ENCODE measurements at regions not wholly inside any gene's neighbourhood (a gene's known extent, or its start where the extent isn't known, plus 50 kb on each side); places are given as distances from the start of the nearest gene placed in this dataset.

DNA sequence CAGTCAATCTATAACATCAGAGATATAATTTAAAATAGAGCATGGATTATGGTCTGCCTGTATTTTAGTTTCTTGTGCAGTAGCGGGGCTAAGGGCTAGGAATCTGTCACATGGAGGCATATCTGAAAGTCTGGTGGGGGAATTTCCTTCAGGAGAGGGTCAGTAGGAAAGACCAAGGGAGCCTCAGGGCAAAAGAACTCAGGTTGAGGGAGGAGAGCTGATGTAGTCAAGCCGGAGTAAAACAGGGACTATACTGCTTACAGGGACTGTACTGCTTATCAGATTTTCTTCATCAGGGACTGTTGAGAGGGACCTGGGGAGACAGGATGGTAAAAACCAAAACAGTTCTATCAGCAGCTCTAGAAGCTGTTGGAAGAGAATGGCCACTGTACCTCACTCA lies 82.0 kb upstream of the CPM start:
- Histone ChIP-seq H3K36me3 (ENCODE audit: control insufficient read depth in 1 of 2, insufficient read depth in 2 of 2, low read depth in 1 of 2, low read length in 2 of 2) (no peaks in the 10 kb centered on the region), H4K91ac (ENCODE audit: low read length) (no peak overlapping the region), H3K27me3 (ENCODE audit: control insufficient read depth in 1 of 2, insufficient read depth in 1 of 2, low read length in 2 of 2) (no peaks in the 10 kb centered on the region), H3K27ac (ENCODE audit: low read length, poor library complexity, severe bottlenecking) (no peak overlapping the region), H3K4me2 (ENCODE audit: low read length, poor library complexity, severe bottlenecking) (no peak overlapping the region), H3K4ac (ENCODE audit: low read depth in 1 of 2, low read length in 2 of 2) (no peak overlapping the region), H2AFZ (ENCODE audit: low read depth, low read length) (no peak overlapping the region), H2BK120ac (ENCODE audit: low read depth, low read length) (no peak overlapping the region), H3K9me3 (ENCODE audit: control insufficient read depth, low read length) (no peaks in the 10 kb centered on the region), H3K14ac (ENCODE audit: low read length in 2 of 2) (no peak overlapping the region), H3K9ac (ENCODE audit: low read length) (no peak overlapping the region), H3K79me1 (replicated peaks; ENCODE audit: low read length, poor library complexity, severe bottlenecking) (no peaks in the 10 kb centered on the region), H4K8ac (ENCODE audit: low read length) (no peak overlapping the region), H3K18ac (ENCODE audit: low read depth in 1 of 2, low read length in 2 of 2) (no peak overlapping the region), H3K4me3 (ENCODE audit: insufficient read depth in 1 of 2, low read depth in 1 of 2, low read length in 2 of 2) (no peak overlapping the region), H3K4me1 (ENCODE audit: control insufficient read depth, insufficient read depth, low read depth, low read length) (no peaks in the 10 kb centered on the region), H2AK5ac (ENCODE audit: low read length, severe bottlenecking) (no peak overlapping the region), H3K23ac (ENCODE audit: low read length in 2 of 2) (no peak overlapping the region), H2BK15ac (ENCODE audit: low read depth, poor library complexity, severe bottlenecking) (no peak overlapping the region), H2BK12ac (ENCODE audit: low read length in 2 of 2) (no peak overlapping the region), H2BK5ac (ENCODE audit: low read depth, low read length, poor library complexity, severe bottlenecking) (no peak overlapping the region)
- DNase-seq: no peak
- 47% methylated on average over 2 of the region's 2 CpGs for WGBS

DNA sequence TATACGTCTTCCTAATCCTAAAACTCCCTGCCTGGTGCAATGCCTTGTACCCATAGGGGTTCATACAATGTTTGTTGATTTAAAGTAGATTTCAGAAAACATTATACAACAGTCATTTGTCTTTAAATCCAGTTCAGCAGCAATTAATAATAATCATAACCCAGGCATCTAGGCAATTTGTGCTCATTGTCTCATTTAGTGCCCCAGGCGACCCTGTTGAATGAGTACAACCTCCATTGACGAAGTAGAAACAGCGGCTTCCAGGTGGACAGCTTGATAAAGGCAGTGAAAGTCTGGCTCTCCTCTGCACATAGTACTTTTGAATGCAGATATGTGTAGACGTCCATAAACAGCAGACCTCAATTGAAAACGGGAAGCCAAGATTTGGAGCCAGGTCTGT lies 82.9 kb upstream of the CPM start:
- H3K4me2 ChIP-seq (ENCODE audit: low read length, poor library complexity, severe bottlenecking): no peak overlapping the region
- WGBS: 72% methylated on average over 6 of the region's 6 CpGs
- H3K14ac ChIP-seq (ENCODE audit: low read length in 2 of 2): no peak overlapping the region
- H4K91ac ChIP-seq (ENCODE audit: low read length): no peak overlapping the region
- no peak overlapping the region for H2BK5ac ChIP-seq (ENCODE audit: low read depth, low read length, poor library complexity, severe bottlenecking)
- no peaks in the 10 kb centered on the region for H3K9me3 ChIP-seq (ENCODE audit: control insufficient read depth, low read length)
- no peak overlapping the region for H3K4me3 ChIP-seq (ENCODE audit: insufficient read depth in 1 of 2, low read depth in 1 of 2, low read length in 2 of 2)
- no peaks in the 10 kb centered on the region for H3K36me3 ChIP-seq (ENCODE audit: control insufficient read depth in 1 of 2, insufficient read depth in 2 of 2, low read depth in 1 of 2, low read length in 2 of 2)
- H3K27ac ChIP-seq (ENCODE audit: low read length, poor library complexity, severe bottlenecking): no peak overlapping the region
- no peak overlapping the region for H4K8ac ChIP-seq (ENCODE audit: low read length)
- H3K4ac ChIP-seq (ENCODE audit: low read depth in 1 of 2, low read length in 2 of 2): no peak overlapping the region
- no peak overlapping the region for H2BK15ac ChIP-seq (ENCODE audit: low read depth, poor library complexity, severe bottlenecking)
- H3K79me1 ChIP-seq (replicated peaks; ENCODE audit: low read length, poor library complexity, severe bottlenecking): no peaks in the 10 kb centered on the region
- no peak for DNase-seq
- no peak overlapping the region for H2BK120ac ChIP-seq (ENCODE audit: low read depth, low read length)
- H3K27me3 ChIP-seq (ENCODE audit: control insufficient read depth in 1 of 2, insufficient read depth in 1 of 2, low read length in 2 of 2): no peaks in the 10 kb centered on the region
- no peak overlapping the region for H2AFZ ChIP-seq (ENCODE audit: low read depth, low read length)
- no peak overlapping the region for H3K18ac ChIP-seq (ENCODE audit: low read depth in 1 of 2, low read length in 2 of 2)
- no peak overlapping the region for H3K23ac ChIP-seq (ENCODE audit: low read length in 2 of 2)
- no peak overlapping the region for H3K9ac ChIP-seq (ENCODE audit: low read length)
- no peak overlapping the region for H2BK12ac ChIP-seq (ENCODE audit: low read length in 2 of 2)
- H2AK5ac ChIP-seq (ENCODE audit: low read length, severe bottlenecking): no peak overlapping the region
- no peaks in the 10 kb centered on the region for H3K4me1 ChIP-seq (ENCODE audit: control insufficient read depth, insufficient read depth, low read depth, low read length)

DNA sequence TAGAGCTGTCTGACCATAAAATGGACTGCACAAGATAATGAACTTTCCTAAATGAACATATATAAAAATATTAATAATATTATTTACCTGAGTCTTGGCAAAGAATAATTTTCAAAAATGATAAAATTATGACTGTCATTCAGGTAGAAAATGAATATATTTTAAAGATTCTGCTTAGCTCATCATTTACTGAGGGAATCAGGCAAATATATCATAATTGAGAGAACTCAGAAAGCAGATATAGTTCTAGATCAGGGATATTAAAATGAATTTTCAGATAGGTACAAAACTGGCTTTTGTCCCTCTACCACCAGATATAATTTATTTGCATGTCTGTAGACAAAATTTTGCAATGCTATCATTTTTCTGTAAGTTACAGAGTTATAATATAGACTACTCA lies 86.1 kb upstream of the CPM start:
- Histone ChIP-seq H3K27me3 (ENCODE audit: control insufficient read depth in 1 of 2, insufficient read depth in 1 of 2, low read length in 2 of 2) (no peaks in the 10 kb centered on the region), H3K79me1 (replicated peaks; ENCODE audit: low read length, poor library complexity, severe bottlenecking) (no peaks in the 10 kb centered on the region), H2BK5ac (ENCODE audit: low read depth, low read length, poor library complexity, severe bottlenecking) (no peak overlapping the region), H3K18ac (ENCODE audit: low read depth in 1 of 2, low read length in 2 of 2) (no peak overlapping the region), H2AFZ (ENCODE audit: low read depth, low read length) (no peak overlapping the region), H3K9me3 (ENCODE audit: control insufficient read depth, low read length) (no peaks in the 10 kb centered on the region), H3K36me3 (ENCODE audit: control insufficient read depth in 1 of 2, insufficient read depth in 2 of 2, low read depth in 1 of 2, low read length in 2 of 2) (no peaks in the 10 kb centered on the region), H2BK120ac (ENCODE audit: low read depth, low read length) (no peak overlapping the region), H3K14ac (ENCODE audit: low read length in 2 of 2) (no peak overlapping the region), H2AK5ac (ENCODE audit: low read length, severe bottlenecking) (no peak overlapping the region), H3K4me3 (ENCODE audit: insufficient read depth in 1 of 2, low read depth in 1 of 2, low read length in 2 of 2) (no peak overlapping the region), H2BK12ac (ENCODE audit: low read length in 2 of 2) (no peak overlapping the region), H3K9ac (ENCODE audit: low read length) (no peak overlapping the region), H2BK15ac (ENCODE audit: low read depth, poor library complexity, severe bottlenecking) (no peak overlapping the region), H3K4me1 (ENCODE audit: control insufficient read depth, insufficient read depth, low read depth, low read length) (no peaks in the 10 kb centered on the region), H3K4me2 (ENCODE audit: low read length, poor library complexity, severe bottlenecking) (no peak overlapping the region), H3K4ac (ENCODE audit: low read depth in 1 of 2, low read length in 2 of 2) (no peak overlapping the region), H3K23ac (ENCODE audit: low read length in 2 of 2) (no peak overlapping the region), H4K91ac (ENCODE audit: low read length) (no peak overlapping the region), H4K8ac (ENCODE audit: low read length) (no peak overlapping the region), H3K27ac (ENCODE audit: low read length, poor library complexity, severe bottlenecking) (no peak overlapping the region)
- DNase-seq: no peak

DNA sequence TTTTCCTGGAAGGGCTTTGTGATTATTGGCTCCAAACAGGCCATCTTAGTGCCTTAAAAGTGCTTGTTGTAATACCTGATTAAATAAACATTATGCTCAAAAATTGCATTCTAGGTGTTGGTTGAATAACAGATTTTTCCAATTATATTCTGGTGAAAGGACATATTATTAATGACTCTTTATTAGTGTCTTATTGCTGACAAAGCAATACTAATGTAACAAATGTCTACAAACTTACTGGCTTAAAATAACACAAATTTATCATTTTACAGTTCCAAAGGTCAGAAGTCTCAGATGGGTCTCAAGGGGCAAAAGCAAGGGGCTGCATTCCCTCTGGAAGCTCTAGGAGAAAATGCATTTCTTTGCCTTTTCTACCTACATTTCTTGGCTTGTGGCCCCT lies 86.9 kb upstream of the CPM start:
- no peak overlapping the region for H3K23ac ChIP-seq (ENCODE audit: low read length in 2 of 2)
- no peak overlapping the region for H2BK15ac ChIP-seq (ENCODE audit: low read depth, poor library complexity, severe bottlenecking)
- H3K36me3 ChIP-seq (ENCODE audit: control insufficient read depth in 1 of 2, insufficient read depth in 2 of 2, low read depth in 1 of 2, low read length in 2 of 2): no peaks in the 10 kb centered on the region
- no peak for DNase-seq
- H2BK12ac ChIP-seq (ENCODE audit: low read length in 2 of 2): no peak overlapping the region
- no peak overlapping the region for H4K8ac ChIP-seq (ENCODE audit: low read length)
- no peaks in the 10 kb centered on the region for H3K79me1 ChIP-seq (replicated peaks; ENCODE audit: low read length, poor library complexity, severe bottlenecking)
- H3K9me3 ChIP-seq (ENCODE audit: control insufficient read depth, low read length): no peaks in the 10 kb centered on the region
- H4K91ac ChIP-seq (ENCODE audit: low read length): no peak overlapping the region
- H2AK5ac ChIP-seq (ENCODE audit: low read length, severe bottlenecking): no peak overlapping the region
- H3K27me3 ChIP-seq (ENCODE audit: control insufficient read depth in 1 of 2, insufficient read depth in 1 of 2, low read length in 2 of 2): no peaks in the 10 kb centered on the region
- no peak overlapping the region for H3K4me2 ChIP-seq (ENCODE audit: low read length, poor library complexity, severe bottlenecking)
- no peak overlapping the region for H2AFZ ChIP-seq (ENCODE audit: low read depth, low read length)
- H3K27ac ChIP-seq (ENCODE audit: low read length, poor library complexity, severe bottlenecking): no peak overlapping the region
- H3K4me3 ChIP-seq (ENCODE audit: insufficient read depth in 1 of 2, low read depth in 1 of 2, low read length in 2 of 2): no peak overlapping the region
- no peak overlapping the region for H3K18ac ChIP-seq (ENCODE audit: low read depth in 1 of 2, low read length in 2 of 2)
- H3K14ac ChIP-seq (ENCODE audit: low read length in 2 of 2): no peak overlapping the region
- H3K4me1 ChIP-seq (ENCODE audit: control insufficient read depth, insufficient read depth, low read depth, low read length): peaks cover 2% of the 10 kb centered on the region
- no peak overlapping the region for H3K4ac ChIP-seq (ENCODE audit: low read depth in 1 of 2, low read length in 2 of 2)
- no peak overlapping the region for H2BK5ac ChIP-seq (ENCODE audit: low read depth, low read length, poor library complexity, severe bottlenecking)
- H2BK120ac ChIP-seq (ENCODE audit: low read depth, low read length): no peak overlapping the region
- H3K9ac ChIP-seq (ENCODE audit: low read length): no peak overlapping the region

Data from mesenchymal stem cell (in vitro differentiated cells and primary cell).